ENCODE measurements at regions not wholly inside any gene's neighbourhood (a gene's known extent, or its start where the extent isn't known, plus 50 kb on each side); places are given as distances from the start of the nearest gene placed in this dataset.

DNA sequence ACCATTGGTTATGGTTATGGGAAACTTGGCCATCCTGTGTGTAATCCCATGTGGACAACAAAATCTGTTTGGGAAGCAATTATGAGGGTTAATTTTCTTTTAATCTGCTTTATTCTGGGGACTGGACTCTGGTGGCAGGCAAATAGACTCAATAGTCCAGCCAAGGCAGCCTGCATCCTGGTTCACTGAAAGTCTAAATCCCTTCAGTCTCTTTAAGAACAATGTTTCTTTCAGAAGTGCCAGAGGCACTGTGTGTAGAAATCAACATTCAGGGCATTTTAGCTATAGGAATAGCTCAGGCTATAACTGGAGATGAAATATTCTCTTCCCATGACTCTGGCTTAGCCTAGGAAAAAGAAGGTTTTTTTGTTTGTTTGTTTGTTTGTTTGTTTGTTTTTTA lies 118.0 kb downstream of the SPATA31D1 start:
- Histone ChIP-seq H3K27me3 (ENCODE audit: low read depth) (no peaks in the 10 kb centered on the region), H3K9me3 (no peaks in the 10 kb centered on the region), H3K36me3 (no peaks in the 10 kb centered on the region), H3K27ac (no peak overlapping the region), H3K4me3 (no peak overlapping the region), H3K4me1 (no peaks in the 10 kb centered on the region)
- intact Hi-C loops (cut with DNase I): no loop called here
- DNase-seq (no peak), ATAC-seq (no peak)
- no peak for TF ChIP-seq CTCF (IDR thresholded peaks at IDR 0.05)

GRCh38 chr9:82108474-82108873 lies 119.9 kb downstream of the SPATA31D1 start:
- DNase-seq (no peak), ATAC-seq (no peak)
- intact Hi-C loops (cut with DNase I): no loop called here
- Histone ChIP-seq H3K36me3 (no peaks in the 10 kb centered on the region), H3K27ac (no peak overlapping the region), H3K27me3 (ENCODE audit: low read depth) (no peaks in the 10 kb centered on the region), H3K4me1 (no peaks in the 10 kb centered on the region), H3K4me3 (no peak overlapping the region), H3K9me3 (no peaks in the 10 kb centered on the region)
- no peak for TF ChIP-seq CTCF (IDR thresholded peaks at IDR 0.05)

DNA sequence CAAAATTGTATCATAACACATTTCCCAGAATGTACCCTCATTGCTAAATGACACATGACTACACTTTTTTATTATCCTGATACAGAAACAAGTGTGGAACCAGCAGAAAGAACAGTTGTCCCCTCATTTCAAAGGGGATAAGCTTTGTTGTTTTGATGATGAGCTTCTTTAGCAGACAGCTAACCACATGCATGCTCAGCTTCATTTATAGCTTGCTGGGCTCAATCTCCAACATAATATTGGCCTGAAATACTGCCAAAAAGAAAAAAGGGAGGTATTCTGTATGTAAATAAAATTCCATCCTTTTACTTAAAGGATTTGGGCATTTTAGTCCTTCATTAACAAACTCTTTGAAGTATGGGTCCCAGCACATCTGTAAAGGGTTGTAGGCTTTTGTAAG lies 120.4 kb downstream of the SPATA31D1 start:
- intact Hi-C loops (cut with DNase I): no loop called here
- TF ChIP-seq CTCF (IDR thresholded peaks at IDR 0.05): no peak
- H3K27me3 ChIP-seq (ENCODE audit: low read depth): no peaks in the 10 kb centered on the region
- H3K4me3 ChIP-seq: no peak overlapping the region
- no peak overlapping the region for H3K27ac ChIP-seq
- DNase-seq: no peak
- no peak for ATAC-seq
- H3K36me3 ChIP-seq: no peaks in the 10 kb centered on the region
- H3K4me1 ChIP-seq: no peaks in the 10 kb centered on the region
- no peaks in the 10 kb centered on the region for H3K9me3 ChIP-seq

DNA sequence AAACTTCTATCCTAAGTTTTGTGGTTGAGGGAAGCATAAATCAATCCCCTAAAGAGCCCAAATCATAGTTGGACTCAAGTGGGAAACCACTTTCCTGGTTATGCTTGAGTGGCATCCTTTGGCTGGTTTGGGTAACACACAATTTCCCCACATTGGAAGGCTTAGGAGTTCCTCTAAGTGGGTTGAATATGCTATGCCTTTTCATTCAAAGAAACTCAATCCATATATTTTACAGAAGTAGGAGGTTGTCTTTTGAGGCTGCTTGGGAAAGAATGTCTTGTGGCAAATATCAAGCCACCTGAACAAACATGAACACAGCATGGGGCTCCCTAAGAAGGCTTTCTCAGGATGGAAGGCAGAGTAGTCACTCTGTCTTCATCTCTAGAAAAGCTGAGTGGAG lies 121.1 kb downstream of the SPATA31D1 start:
- no peak for TF ChIP-seq CTCF (IDR thresholded peaks at IDR 0.05)
- no peaks in the 10 kb centered on the region for H3K4me1 ChIP-seq
- no peak overlapping the region for H3K27ac ChIP-seq
- no peaks in the 10 kb centered on the region for H3K9me3 ChIP-seq
- no peaks in the 10 kb centered on the region for H3K27me3 ChIP-seq (ENCODE audit: low read depth)
- intact Hi-C loops (cut with DNase I): no loop called here
- no peak overlapping the region for H3K4me3 ChIP-seq
- ATAC-seq: no peak
- H3K36me3 ChIP-seq: no peaks in the 10 kb centered on the region
- no peak for DNase-seq

DNA sequence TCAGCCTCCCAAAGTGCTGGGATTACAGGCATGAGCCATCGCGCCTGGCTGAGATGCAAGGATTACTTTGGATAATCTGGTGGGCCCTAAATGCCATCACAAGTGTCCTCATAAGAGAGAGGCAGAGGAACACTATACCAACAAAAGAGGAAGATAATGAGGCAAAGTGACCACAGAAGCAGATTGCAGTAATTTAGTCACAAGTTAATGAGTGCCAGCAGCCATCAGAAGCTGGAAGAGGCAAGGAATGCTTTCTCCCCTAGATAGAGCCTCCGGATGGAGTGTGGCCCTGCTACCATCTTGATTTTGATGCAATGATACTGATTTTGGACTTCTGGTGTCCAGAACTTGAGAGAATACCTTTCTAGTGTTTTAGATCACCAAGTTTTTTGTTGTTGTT lies 122.3 kb downstream of the SPATA31D1 start:
- Histone ChIP-seq H3K9me3 (no peaks in the 10 kb centered on the region), H3K4me1 (no peaks in the 10 kb centered on the region), H3K36me3 (no peaks in the 10 kb centered on the region), H3K4me3 (no peak overlapping the region), H3K27me3 (ENCODE audit: low read depth) (no peaks in the 10 kb centered on the region), H3K27ac (no peak overlapping the region)
- no peak for TF ChIP-seq CTCF (IDR thresholded peaks at IDR 0.05)
- no peak for DNase-seq
- intact Hi-C loops (cut with DNase I): no loop called here
- ATAC-seq: no peak

GRCh38 chr9:82115331-82115730 lies 126.8 kb downstream of the SPATA31D1 start:
- Histone ChIP-seq H3K27me3 (ENCODE audit: low read depth) (no peaks in the 10 kb centered on the region), H3K4me3 (no peak overlapping the region), H3K4me1 (no peaks in the 10 kb centered on the region), H3K36me3 (no peaks in the 10 kb centered on the region), H3K9me3 (no peaks in the 10 kb centered on the region), H3K27ac (no peak overlapping the region)
- intact Hi-C loops (cut with DNase I): no loop called here
- ATAC-seq (no peak), DNase-seq (no peak)
- TF ChIP-seq CTCF (IDR thresholded peaks at IDR 0.05): no peak

Measured in lower lobe of right lung (tissue), 2 donors.